ENCODE measurements at regions not wholly inside any gene's neighbourhood (a gene's known extent, or its start where the extent isn't known, plus 50 kb on each side); places are given as distances from the start of the nearest gene placed in this dataset.

DNA sequence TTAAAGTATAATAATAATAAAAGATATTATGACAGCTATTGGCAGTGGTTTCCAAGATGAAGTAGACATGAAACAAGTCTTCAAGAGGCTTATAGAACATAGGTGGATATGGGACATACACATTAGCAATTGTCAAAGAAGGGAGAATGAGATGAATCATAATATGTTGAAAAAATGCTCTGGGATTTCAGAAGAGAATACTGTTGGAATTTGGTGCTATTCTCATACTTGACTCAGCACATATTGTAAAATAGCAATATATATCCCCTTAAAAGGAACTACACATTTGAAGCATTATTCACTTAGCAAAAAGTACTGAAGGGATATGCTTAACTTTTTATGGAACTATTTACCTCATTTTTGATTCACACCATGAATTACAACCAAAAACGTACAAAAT is 577.2 kb upstream of the PCDH15 start:
- in situ Hi-C loops (cut with HindIII; ENCODE audit: low pct_unique_long_range_greater_than_20kb, low sequenced_read_pairs): no loop called here
- no peak for DNase-seq (ENCODE audit: low read depth, low spot score)

DNA sequence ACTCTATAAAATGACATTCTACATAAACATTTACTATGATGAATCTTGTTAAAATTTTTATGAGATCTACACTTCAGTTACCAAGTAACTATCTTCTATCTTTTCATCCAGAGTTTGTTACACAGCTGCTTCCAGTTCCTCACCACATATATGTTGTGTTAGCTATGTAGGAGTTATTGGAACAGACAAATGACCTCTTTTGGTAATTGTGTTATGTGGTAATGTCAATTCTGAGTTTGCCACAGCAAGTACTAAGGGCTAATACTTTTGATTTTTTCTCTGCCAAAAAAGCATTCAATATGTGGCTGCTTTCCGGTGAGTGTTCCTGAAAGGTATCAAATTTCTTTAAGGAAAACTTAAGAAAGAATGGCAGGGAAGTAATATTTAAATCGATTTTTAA is 573.9 kb upstream of the PCDH15 start:
- in situ Hi-C loops (cut with HindIII; ENCODE audit: low pct_unique_long_range_greater_than_20kb, low sequenced_read_pairs): no loop called here
- DNase-seq (ENCODE audit: low read depth, low spot score): no peak

DNA sequence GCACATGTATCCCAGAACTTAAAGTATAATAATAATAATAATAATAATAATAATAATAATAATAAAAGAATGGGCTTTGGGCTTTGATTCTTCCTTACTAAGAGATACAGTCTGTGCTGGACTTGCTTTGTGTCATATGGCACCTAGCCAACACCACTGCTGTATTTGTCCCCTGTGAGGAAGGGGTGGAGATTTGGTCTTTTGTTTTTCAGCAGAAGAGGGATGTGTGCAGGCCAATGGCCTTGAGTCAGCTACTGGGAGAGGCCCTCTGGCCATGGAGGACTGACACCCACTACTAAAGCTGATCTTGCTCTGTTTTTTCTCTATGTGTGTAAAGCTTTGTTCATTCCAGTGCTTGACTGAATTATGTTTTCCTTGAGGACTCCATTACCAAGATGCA is 573.0 kb upstream of the PCDH15 start:
- in situ Hi-C loops (cut with HindIII; ENCODE audit: low pct_unique_long_range_greater_than_20kb, low sequenced_read_pairs): no loop called here
- DNase-seq (ENCODE audit: low read depth, low spot score): no peak

DNA sequence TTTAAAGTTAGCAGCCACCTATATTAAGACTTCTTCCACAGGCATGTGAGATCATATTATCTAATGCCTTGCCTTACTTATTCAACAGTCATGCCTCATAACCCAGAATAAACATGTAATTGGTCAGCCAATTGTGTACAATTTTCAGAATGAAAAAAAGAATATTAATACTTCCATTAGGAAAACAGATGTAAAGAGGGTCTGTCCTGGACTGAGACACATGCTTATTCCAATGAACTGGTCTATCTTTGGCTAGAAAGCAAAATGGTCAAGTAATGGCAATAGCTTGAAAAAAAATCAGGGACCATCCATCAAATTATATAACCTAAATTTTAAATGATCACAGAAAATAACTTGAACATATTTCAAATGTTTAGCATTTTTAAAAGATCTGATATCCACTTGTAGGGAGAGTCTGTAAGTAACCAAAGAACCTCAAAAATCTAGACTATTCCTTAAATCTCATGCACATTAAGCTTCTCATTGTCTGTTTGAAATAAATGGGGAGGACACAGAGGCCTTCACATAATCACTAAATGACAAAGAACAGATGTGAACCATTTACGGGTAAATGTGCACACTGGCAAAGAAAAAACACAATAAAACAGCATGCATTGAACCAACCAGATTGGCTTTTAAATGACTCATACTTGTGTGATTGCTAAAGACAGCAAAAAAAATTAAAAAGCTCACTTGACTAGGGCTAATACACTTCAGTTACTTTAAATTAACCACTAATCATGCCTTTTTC is 568.8 kb upstream of the PCDH15 start:
- DNase-seq (ENCODE audit: low read depth, low spot score): no peak

DNA sequence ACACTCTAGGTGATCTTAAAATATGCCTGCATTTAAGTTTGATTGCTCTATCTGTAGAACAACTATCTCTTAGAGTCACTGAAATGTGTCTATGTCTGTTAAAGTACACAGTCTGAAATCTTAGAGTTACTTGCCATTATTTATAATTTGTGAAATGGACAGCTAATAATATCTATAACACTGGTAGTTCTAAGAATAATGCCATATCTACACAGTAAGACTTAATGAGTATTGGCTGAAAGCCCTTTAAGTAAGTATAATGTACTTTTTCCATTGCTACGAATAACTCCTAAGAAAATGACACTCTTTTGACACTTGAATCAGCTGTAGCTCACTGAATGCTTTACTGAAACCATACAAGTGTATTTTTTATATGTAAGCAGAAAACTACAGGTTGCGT is 567.4 kb upstream of the PCDH15 start:
- no peak for DNase-seq (ENCODE audit: low read depth, low spot score)
- in situ Hi-C loops (cut with HindIII; ENCODE audit: low pct_unique_long_range_greater_than_20kb, low sequenced_read_pairs): no loop called here

More for the DNA sequence above, 568.8 kb upstream of the PCDH15 start:
- in situ Hi-C loops (cut with HindIII; ENCODE audit: low pct_unique_long_range_greater_than_20kb, low sequenced_read_pairs): no loop called here

DNA sequence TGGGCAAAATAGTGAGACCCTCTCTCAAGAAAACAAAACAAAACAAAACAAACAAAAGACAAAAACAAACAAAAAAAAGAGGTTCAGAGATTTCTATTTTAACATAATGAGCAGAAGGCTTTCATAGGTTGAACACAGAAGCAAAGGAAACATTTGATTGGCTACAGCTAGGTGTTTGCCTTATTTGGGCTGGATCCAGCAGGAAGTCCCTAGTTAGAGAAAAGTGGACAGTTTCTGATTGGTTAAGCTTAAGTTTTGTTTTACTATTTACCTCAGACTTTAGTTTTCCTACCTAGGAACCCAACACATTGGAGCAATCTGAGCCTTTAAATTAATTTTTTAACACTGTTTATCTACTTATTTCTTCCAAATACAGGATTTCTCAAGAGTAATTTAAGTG is 566.5 kb upstream of the PCDH15 start:
- no peak for DNase-seq (ENCODE audit: low read depth, low spot score)
- in situ Hi-C loops (cut with HindIII; ENCODE audit: low pct_unique_long_range_greater_than_20kb, low sequenced_read_pairs): no loop called here

DNA sequence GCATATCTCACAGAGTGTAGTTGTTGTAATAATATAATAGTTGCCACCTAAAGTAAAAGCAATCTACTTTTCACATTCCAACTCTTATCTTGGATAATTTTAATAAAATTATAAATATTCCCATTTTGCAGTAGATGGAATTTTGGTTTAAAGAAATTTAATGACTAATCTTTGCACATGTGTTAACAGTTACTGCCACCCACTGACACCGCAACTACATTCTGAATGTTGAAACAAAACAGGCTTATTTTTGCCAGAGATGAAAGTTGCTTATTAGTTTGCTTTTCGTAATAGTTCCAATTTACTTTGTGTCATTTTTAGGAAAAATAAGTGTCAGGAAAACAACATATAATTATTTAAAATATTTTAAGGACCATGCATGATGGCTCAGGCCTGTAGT is 557.5 kb upstream of the PCDH15 start:
- no peak for DNase-seq (ENCODE audit: low read depth, low spot score)
- in situ Hi-C loops (cut with HindIII; ENCODE audit: low pct_unique_long_range_greater_than_20kb, low sequenced_read_pairs): no loop called here

DNA sequence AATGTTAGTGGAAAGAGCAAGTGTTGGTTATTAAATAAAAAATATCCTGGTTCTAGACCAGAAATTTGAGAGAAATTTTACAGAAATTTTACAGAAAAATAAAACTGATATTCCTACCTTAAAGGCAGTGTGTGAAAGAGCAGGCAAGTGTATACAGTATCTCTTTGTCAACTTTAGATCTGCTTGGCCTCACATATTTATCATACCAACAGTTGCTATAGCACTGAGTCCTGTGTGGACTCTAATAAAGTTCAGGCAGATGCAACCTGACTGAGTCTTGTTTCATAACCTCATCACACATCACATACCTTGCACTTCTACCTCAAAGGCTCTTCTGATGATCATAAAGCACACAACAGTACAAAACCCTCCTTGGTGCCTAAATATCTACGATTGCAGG is 552.4 kb upstream of the PCDH15 start:
- DNase-seq (ENCODE audit: low read depth, low spot score): no peak
- in situ Hi-C loops (cut with HindIII; ENCODE audit: low pct_unique_long_range_greater_than_20kb, low sequenced_read_pairs): no loop called here

DNA sequence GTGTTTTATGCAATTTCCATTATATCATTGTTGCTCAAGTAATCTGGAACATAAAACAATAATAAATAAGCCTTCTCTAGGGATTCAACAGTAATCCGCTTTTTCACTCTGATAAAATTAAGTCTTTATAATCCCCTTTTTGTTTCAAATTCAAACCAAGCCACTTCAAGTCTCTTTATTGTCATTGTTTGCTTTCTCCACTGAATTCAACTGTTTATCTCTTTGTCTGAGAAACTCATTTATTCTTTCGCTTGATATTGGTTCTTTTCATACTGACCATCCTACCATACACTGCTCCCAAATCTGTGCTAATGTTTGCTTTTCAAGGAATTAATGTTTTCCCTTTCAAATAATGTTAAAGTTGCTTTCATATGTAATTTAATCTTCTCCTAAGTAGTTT is 550.4 kb upstream of the PCDH15 start:
- DNase-seq (ENCODE audit: low read depth, low spot score): no peak
- in situ Hi-C loops (cut with HindIII; ENCODE audit: low pct_unique_long_range_greater_than_20kb, low sequenced_read_pairs): no loop called here

DNA sequence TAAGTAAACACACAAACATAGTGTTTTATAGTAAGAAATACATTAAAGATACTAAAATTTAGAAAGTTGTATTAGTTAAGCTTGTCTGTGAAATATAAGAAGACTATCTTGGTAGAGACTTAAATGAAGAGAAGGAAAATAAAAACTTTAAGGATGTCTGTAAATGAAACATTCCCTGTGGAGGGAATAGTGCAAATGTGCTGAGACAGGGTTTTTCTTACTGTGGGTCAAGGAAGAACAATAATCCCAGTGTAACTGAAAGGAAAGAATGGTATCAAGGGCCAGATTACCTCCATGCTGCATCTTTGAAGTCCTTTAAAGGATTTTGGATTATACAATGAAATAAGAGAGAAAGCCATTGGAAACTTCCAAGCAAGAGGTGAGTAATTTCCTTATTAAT is 547.5 kb upstream of the PCDH15 start:
- DNase-seq (ENCODE audit: low read depth, low spot score): no peak
- in situ Hi-C loops (cut with HindIII; ENCODE audit: low pct_unique_long_range_greater_than_20kb, low sequenced_read_pairs): no loop called here

DNA sequence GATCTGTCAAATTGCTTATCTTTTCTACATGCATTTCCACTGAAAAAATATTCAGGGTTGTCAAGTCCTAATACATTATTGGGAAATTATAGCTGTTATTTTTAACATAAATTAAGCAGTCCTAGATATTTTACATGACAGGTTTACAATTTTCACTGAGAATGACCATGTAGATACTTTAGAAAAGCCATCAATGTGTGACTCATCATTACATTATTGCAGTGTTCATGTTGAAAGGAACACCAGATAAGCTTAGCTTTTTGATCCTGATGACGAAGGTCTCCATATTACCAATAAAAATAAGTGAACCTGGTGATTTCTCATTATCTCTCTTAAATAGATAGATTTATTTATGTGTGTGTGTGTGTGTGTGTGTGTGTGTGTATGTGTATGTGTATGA is 529.5 kb upstream of the PCDH15 start:
- in situ Hi-C loops (cut with HindIII; ENCODE audit: low pct_unique_long_range_greater_than_20kb, low sequenced_read_pairs): no loop called here
- no peak for DNase-seq (ENCODE audit: low read depth, low spot score)

DNA sequence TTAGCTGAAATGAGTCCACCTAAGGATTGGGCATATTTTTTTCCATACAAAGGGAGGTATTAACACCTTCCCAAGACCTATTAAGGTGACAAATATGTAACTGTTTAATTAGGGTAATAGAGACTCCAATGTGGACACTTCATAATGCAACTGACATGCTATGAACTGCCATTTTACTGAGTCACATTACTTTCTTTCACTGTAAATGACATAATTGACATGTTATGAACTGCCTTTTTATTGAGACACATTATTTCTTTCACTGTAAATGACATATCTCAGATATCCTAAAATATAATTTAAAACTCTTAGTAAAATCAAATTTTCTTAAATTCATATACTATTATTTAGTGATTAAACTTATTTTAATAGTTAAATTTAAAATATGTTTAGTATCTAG is 528.8 kb upstream of the PCDH15 start:
- no peak for DNase-seq (ENCODE audit: low read depth, low spot score)
- in situ Hi-C loops (cut with HindIII; ENCODE audit: low pct_unique_long_range_greater_than_20kb, low sequenced_read_pairs): no loop called here

DNA sequence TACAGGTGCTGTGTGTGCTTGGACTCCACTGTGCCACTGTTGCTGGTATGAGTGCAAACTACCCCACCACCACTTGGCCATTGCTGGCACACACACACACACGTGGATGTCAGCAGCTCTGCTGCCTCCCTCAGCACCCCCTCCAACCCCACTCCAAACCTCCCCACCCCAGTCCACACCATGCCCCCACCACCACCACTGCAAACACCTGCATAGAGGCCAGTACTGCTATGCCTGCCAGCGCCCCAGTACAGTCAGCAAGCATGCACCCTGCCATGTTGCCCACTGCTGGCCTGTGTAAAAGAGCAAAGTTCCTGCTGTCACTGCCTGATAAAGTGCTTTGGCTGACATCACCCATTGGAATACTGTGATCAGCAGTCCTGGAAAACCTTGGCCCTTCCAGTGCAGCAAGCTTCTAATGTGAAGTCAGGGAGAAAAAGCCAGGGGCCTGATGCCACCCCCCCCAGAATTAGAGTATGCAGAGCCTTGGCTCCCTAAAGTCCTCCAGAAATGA is 519.2 kb upstream of the PCDH15 start:
- no peak for DNase-seq (ENCODE audit: low read depth, low spot score)
- in situ Hi-C loops (cut with HindIII; ENCODE audit: low pct_unique_long_range_greater_than_20kb, low sequenced_read_pairs): no loop called here

DNA sequence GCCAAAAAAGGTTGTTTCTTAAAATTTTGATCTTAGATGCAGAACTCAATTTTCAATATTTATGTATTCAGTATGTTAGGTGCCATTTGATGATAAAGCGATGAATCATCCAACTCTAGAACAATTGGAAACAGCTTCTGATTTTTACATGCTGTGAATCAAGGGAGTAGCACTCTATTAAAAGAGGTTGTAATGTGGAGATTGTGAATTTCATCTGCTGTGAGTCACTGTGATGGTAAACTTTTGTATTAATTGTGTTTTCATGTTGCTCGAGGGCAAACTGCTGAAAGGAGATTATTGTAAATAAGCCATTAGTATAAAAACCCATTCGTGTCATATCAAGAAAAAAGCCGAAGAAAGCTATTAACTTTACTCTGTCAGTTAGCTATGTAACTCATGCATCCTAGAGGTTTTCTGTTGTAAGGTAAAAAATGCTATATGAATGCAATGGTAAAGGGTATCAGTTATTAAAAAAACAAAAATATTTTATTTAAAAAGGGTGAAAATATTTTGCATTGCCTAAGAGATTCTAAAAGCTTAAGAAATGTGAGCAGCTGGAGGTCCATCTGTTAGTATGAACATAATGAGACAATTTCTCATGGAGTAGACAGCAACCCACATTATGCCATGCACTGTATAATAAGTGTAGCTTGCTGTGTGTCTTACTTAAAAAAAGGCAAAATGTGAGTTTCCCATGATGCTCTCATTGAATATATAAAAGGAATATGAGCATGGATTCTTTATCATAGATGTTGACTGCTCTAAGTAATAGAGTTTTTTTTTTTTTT is 511.0 kb upstream of the PCDH15 start:
- DNase-seq (ENCODE audit: low read depth, low spot score): no peak
- in situ Hi-C loops (cut with HindIII; ENCODE audit: low pct_unique_long_range_greater_than_20kb, low sequenced_read_pairs): no loop called here

DNA sequence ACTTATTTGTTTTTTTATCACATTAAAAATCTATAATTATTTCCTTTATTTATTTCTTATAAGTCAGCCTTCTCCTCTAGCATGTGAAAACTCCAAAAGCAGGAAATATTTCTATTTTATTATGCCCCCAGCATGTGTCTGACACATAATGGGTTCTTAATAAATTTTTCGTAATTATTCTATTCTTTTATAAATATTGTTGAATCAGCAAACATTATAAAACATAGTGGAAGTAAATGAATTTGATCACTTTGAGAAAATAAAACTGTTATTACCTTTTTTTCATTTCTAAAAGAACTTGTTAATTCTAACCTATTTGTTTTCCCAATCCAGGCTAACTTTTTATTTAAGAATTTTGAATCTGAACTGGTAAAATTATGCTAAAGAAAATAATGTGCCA is 509.1 kb upstream of the PCDH15 start:
- no peak for DNase-seq (ENCODE audit: low read depth, low spot score)
- in situ Hi-C loops (cut with HindIII; ENCODE audit: low pct_unique_long_range_greater_than_20kb, low sequenced_read_pairs): no loop called here

DNA sequence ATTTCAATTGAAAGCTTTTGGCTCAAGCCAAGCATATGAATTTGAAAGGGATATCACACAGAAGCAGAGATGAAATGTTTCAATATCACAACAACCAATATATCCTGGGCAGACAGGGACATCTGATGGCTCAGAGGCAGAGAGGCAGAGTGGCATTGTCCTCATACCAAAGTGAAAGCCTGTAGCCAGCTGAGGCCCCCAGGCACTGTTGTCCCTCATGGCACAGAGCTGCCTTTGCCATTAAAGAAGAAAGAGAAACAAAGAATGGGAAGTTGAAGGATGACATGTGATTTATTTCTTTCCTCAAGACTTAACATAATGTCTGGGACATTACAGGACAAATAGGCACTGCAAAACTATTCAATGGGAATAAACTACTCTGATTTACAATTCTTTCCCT is 504.3 kb upstream of the PCDH15 start:
- in situ Hi-C loops (cut with HindIII; ENCODE audit: low pct_unique_long_range_greater_than_20kb, low sequenced_read_pairs): no loop called here
- DNase-seq (ENCODE audit: low read depth, low spot score): no peak

DNA sequence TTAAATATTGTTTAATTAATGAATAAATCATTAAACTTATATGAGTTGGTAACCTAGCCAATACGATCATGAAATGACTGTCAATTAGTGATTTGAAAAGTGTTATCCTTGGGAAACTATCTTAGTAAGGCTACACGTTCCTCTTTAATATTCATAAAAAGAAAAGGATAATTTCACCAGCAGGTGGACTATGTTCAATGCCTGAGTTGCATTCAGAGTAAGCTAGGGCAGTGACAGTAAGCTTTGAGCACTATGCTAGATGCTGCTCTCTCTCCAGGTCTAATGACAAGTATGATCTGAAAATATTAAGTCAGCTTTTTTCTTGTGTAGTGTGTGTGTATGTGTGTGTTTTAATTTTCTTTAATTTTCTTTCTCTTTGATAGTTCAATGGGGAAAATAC is 486.3 kb upstream of the PCDH15 start:
- DNase-seq (ENCODE audit: low read depth, low spot score): peak; percentile 11
- in situ Hi-C loops (cut with HindIII; ENCODE audit: low pct_unique_long_range_greater_than_20kb, low sequenced_read_pairs): no loop called here

DNA sequence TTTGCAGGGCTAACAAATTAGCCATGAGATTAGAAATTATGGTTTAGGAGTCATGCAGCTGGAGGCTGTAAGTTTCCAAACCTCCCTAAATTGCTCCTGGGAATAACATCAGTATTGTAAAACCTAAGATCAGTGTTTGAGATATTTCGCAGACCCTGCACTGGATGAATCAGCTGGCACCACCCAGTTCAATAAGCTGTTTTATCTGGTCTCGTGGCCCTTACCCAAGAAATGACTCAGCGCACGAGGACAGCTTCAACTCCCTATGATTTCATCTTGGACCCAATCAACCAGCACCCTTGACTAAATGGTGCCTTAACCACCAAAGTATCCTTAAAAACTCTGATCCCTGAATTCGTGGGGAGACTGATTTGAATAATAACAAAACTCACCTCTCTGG is 482.0 kb upstream of the PCDH15 start:
- DNase-seq (ENCODE audit: low read depth, low spot score): peak; percentile 16
- in situ Hi-C loops (cut with HindIII; ENCODE audit: low pct_unique_long_range_greater_than_20kb, low sequenced_read_pairs): no loop called here

DNA sequence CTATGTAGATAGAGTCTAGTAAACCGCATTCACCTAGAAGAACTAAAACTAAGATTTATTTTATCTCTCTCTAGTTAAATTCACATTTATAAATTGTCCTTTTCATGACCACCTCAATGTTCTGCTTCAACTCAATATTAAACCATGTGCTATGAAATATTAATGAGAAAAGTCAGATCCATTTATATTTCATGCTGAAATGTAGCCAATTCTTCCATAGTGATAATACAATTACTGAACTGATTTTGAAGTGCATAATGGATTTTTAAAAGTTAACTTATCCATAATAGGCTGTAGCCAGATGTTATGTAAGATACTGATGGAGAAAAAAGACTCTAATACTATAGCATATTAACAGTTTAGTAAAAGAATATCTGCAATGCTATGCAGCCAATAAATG is 479.7 kb upstream of the PCDH15 start:
- in situ Hi-C loops (cut with HindIII; ENCODE audit: low pct_unique_long_range_greater_than_20kb, low sequenced_read_pairs): no loop called here
- no peak for DNase-seq (ENCODE audit: low read depth, low spot score)

All from SK-MEL-5 (cell line).